ENCODE measurements at regions not wholly inside any gene's neighbourhood (a gene's known extent, or its start where the extent isn't known, plus 50 kb on each side); places are given as distances from the start of the nearest gene placed in this dataset.

DNA sequence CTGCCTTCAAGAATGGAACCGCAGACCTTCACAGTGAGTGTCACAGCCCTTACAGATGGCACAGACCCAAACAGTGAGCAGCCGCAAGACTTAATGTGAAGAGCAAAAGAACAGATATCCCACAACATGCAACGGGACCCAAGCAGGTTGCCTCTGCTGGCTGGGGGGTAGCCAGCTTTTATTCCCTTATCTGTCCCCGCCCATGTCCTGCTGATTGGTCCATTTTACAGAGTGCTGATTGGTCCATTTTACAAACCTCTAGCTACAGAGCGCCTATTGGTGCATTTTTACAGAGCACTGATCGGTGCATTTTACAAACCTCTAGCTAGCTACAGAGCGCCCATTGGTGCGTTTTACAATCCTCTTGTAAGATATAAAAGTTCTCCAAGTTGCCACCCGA lies 102.0 kb upstream of the IGF1R start:
- no peaks in the 10 kb centered on the region for H3K9me1 ChIP-seq (ENCODE audit: control insufficient read depth, insufficient read depth, low read length)
- H3K9me3 ChIP-seq (replicated peaks; ENCODE audit: control insufficient read depth, insufficient read depth, low read depth, low read length): no peaks in the 10 kb centered on the region
- no peaks in the 10 kb centered on the region for H3K79me2 ChIP-seq (ENCODE audit: control insufficient read depth, insufficient read depth, low read length)
- TF ChIP-seq SUPT5H (IDR thresholded peaks at IDR 0.05): no peak
- peak; percentile 71 for TF ChIP-seq NFYB (IDR thresholded peaks at IDR 0.05; ENCODE audit: extremely low read depth, insufficient read length)
- TF ChIP-seq RBBP5 (IDR thresholded peaks at IDR 0.05; ENCODE audit: borderline replicate concordance, insufficient read depth, low read length, poor library complexity, severe bottlenecking): no peak
- no peak overlapping the region for H3K27ac ChIP-seq (ENCODE audit: extremely low read depth, low read depth, low read length)
- no peak for DNase-seq (ENCODE audit: extremely low read depth in 1 of 4, low spot score in 3 of 4)
- intact Hi-C loops (cut with micrococcal nuclease) (no loop called here), in situ Hi-C loops (cut with MboI) (no loop called here)
- no peak overlapping the region for H3K4me2 ChIP-seq (ENCODE audit: insufficient read depth, low read length)
- ATAC-seq: no peak
- BruUV-seq (replicated peaks): no TSS peak
- 7% methylated on average over 9 of the region's 9 CpGs for WGBS (ENCODE audit: insufficient coverage, low coverage, missing lambda C conversion rate)
- H3K4me3 ChIP-seq: no peak overlapping the region
- H3K4me1 ChIP-seq (replicated peaks in 1 of 2; ENCODE audit: control insufficient read depth in 2 of 2, insufficient read depth in 2 of 2, low read length in 2 of 2): peaks cover 0 to 6% of the 10 kb centered on the region in 2 experiments; a peak in 1 of 5 replicates
- POLR2A ChIA-PET: no interaction called here
- H3K9ac ChIP-seq (ENCODE audit: insufficient read depth in 1 of 2, low read depth in 2 of 2, low read length in 2 of 2): no peak overlapping the region
- no peak for FAIRE-seq
- CTCF ChIA-PET (ENCODE audit: low intra/inter-chr PET ratio): no interaction called here
- no peaks in the 10 kb centered on the region for H3K36me3 ChIP-seq (ENCODE audit: control insufficient read depth, insufficient read depth, low read length)
- no peak overlapping the region for H2AFZ ChIP-seq (ENCODE audit: low read depth, low read length)
- peaks cover 0 to 12% of the 10 kb centered on the region in 2 experiments; a peak in 2 of 5 replicates for H3K27me3 ChIP-seq (ENCODE audit: control insufficient read depth in 2 of 2, insufficient read depth in 2 of 2, low read length in 2 of 2)
- no peaks in the 10 kb centered on the region for H4K20me1 ChIP-seq (replicated peaks; ENCODE audit: control insufficient read depth, insufficient read depth, low read length)

DNA sequence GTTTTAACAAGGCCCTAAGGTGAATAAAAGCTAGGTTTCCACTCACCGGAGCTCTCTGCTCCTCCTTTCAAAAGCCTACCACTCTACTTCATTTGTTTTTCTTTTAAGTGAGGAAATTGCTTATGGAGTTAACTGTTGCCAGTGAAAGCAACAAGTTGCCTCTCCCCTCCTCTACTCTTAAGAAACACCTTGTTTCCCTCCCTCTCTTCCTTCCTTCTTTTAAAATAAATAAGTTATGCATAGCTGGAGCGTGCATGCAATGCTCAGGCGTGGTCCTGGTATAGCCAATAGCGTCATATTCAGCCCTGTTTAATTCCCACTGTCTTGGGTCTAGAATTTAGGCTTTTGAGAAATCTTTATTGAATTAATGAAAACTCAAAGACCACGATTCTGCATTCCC lies 101.1 kb upstream of the IGF1R start:
- in situ Hi-C loops (cut with MboI): no loop called here
- no TSS peak for BruUV-seq (replicated peaks)
- H3K36me3 ChIP-seq (ENCODE audit: control insufficient read depth, insufficient read depth, low read length): no peaks in the 10 kb centered on the region
- H2AFZ ChIP-seq (ENCODE audit: low read depth, low read length): no peak overlapping the region
- H3K79me2 ChIP-seq (ENCODE audit: control insufficient read depth, insufficient read depth, low read length): no peaks in the 10 kb centered on the region
- intact Hi-C loops (cut with micrococcal nuclease): no loop called here
- peaks cover 0 to 6% of the 10 kb centered on the region in 2 experiments; a peak in 1 of 5 replicates for H3K4me1 ChIP-seq (replicated peaks in 1 of 2; ENCODE audit: control insufficient read depth in 2 of 2, insufficient read depth in 2 of 2, low read length in 2 of 2)
- ChIA-PET CTCF (ENCODE audit: low intra/inter-chr PET ratio) (no interaction called here), POLR2A (no interaction called here)
- WGBS (ENCODE audit: insufficient coverage, low coverage, missing lambda C conversion rate): 0% methylated on average over 5 of the region's 5 CpGs
- H3K9ac ChIP-seq (ENCODE audit: insufficient read depth in 1 of 2, low read depth in 2 of 2, low read length in 2 of 2): no peak overlapping the region
- H3K27ac ChIP-seq (ENCODE audit: extremely low read depth, low read depth, low read length): no peak overlapping the region
- no peaks in the 10 kb centered on the region for H3K9me1 ChIP-seq (ENCODE audit: control insufficient read depth, insufficient read depth, low read length)
- H3K9me3 ChIP-seq (replicated peaks; ENCODE audit: control insufficient read depth, insufficient read depth, low read depth, low read length): no peaks in the 10 kb centered on the region
- FAIRE-seq (no peak), DNase-seq (ENCODE audit: extremely low read depth in 1 of 4, low spot score in 3 of 4) (no peak), ATAC-seq (no peak)
- H3K27me3 ChIP-seq (ENCODE audit: control insufficient read depth in 2 of 2, insufficient read depth in 2 of 2, low read length in 2 of 2): peaks cover 0 to 12% of the 10 kb centered on the region in 2 experiments; a peak in 2 of 5 replicates
- H4K20me1 ChIP-seq (replicated peaks; ENCODE audit: control insufficient read depth, insufficient read depth, low read length): no peaks in the 10 kb centered on the region
- no peak overlapping the region for H3K4me3 ChIP-seq
- no peak overlapping the region for H3K4me2 ChIP-seq (ENCODE audit: insufficient read depth, low read length)
- TF ChIP-seq CHD2 (IDR thresholded peaks at IDR 0.05; ENCODE audit: low read depth, low read length) (no peak), ASH1L (IDR thresholded peaks at IDR 0.05; ENCODE audit: borderline replicate concordance, low read depth, partially characterized antibody) (no peak), SAP30 (IDR thresholded peaks at IDR 0.05; ENCODE audit: borderline replicate concordance, insufficient read depth, low read depth, low read length, poor library complexity, severe bottlenecking) (no peak), RHOXF2B (CRISPR knock-in tag; conservative IDR thresholded peaks at IDR 0.05) (no peak), MCM7 (IDR thresholded peaks at IDR 0.05) (no peak), IRF9 (tag; IDR thresholded peaks at IDR 0.05) (no peak)
- TF ChIP-seq, protein P1, sequence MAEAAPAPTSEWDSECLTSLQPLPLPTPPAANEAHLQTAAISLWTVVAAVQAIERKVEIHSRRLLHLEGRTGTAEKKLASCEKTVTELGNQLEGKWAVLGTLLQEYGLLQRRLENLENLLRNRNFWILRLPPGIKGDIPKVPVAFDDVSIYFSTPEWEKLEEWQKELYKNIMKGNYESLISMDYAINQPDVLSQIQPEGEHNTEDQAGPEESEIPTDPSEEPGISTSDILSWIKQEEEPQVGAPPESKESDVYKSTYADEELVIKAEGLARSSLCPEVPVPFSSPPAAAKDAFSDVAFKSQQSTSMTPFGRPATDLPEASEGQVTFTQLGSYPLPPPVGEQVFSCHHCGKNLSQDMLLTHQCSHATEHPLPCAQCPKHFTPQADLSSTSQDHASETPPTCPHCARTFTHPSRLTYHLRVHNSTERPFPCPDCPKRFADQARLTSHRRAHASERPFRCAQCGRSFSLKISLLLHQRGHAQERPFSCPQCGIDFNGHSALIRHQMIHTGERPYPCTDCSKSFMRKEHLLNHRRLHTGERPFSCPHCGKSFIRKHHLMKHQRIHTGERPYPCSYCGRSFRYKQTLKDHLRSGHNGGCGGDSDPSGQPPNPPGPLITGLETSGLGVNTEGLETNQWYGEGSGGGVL (CRISPR knock-in tag; IDR thresholded peaks at IDR 0.05): no peak
- TF ChIP-seq, protein P2, sequence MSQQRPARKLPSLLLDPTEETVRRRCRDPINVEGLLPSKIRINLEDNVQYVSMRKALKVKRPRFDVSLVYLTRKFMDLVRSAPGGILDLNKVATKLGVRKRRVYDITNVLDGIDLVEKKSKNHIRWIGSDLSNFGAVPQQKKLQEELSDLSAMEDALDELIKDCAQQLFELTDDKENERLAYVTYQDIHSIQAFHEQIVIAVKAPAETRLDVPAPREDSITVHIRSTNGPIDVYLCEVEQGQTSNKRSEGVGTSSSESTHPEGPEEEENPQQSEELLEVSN (IDR thresholded peaks at IDR 0.05; ENCODE audit: borderline replicate concordance in 1 of 2, extremely low read depth in 1 of 2, insufficient read depth in 1 of 2, insufficient read length in 1 of 2, low read depth in 1 of 2, low read length in 1 of 2, poor library complexity in 1 of 2, severe bottlenecking in 1 of 2): no peak
